ENCODE measurements at regions not wholly inside any gene's neighbourhood (a gene's known extent, or its start where the extent isn't known, plus 50 kb on each side); places are given as distances from the start of the nearest gene placed in this dataset.
A peak's percentile ranks its signal among the peaks of the same experiment; 100 is the strongest.

DNA sequence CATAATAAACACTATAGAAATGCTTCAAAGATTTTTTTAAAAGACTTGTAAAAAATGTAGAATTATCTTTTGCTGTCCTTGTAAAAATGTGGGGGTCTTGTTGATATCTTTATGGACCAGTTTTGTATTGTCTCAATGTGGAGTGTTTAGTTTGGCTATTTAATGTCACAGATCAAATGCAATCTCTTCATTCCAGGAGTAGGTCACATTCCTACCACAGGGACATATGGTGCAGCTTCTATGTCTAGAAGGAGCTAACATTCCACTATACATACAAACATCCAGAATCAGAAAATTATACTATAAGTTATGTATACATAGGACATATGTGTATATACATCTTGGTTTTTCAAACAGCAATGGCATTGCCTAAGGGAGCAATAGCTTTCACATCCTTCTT lies 345.7 kb downstream of the BMP4 start:
- Histone ChIP-seq H3K4me3 (ENCODE audit: low read length) (no peak overlapping the region), H3K9me3 (ENCODE audit: insufficient read depth, low read depth, low read length) (0 out of 2 replicates have a peak, but pooled peaks cover 4% of the 10 kb centered on the region), H3K4me1 (ENCODE audit: insufficient read depth, low read length) (peaks cover 8% of the 10 kb centered on the region; the same call in 1 of the 2 replicates), H3K36me3 (ENCODE audit: insufficient read depth, low read length) (no peaks in the 10 kb centered on the region), H3K27me3 (ENCODE audit: insufficient read depth, low read length) (no peaks in the 10 kb centered on the region), H3K27ac (ENCODE audit: low read depth, low read length) (no peak overlapping the region), H3K9ac (ENCODE audit: low read depth, low read length) (no peak overlapping the region)

DNA sequence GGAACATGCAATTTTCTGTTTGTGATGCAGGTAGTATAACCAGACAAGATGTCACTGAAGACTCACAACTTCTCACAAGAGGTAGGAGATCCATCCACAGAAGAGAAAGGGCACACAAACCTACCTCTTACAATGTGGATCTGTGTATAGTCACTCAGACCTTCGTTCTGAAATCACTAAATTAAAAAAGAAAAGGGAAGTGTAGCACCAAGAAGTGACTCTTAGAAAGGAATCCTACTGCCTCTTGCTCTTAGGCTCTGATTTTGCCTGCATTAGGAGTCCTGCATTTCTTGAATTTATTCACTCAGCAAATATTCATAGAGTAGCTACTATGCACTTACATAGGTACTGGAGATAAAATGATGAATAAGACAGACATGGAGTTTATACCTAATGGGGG lies 347.6 kb downstream of the BMP4 start:
- 90% methylated on average over 1 of the region's 1 CpG for WGBS
- Histone ChIP-seq H3K4me1 (ENCODE audit: insufficient read depth, low read length) (peaks cover 8% of the 10 kb centered on the region; the same call in 1 of the 2 replicates), H3K4me3 (ENCODE audit: low read length) (no peak overlapping the region), H3K27ac (ENCODE audit: low read depth, low read length) (no peak overlapping the region), H3K9ac (ENCODE audit: low read depth, low read length) (no peak overlapping the region), H3K9me3 (ENCODE audit: insufficient read depth, low read depth, low read length) (0 out of 2 replicates have a peak, but pooled peaks cover 4% of the 10 kb centered on the region), H3K36me3 (ENCODE audit: insufficient read depth, low read length) (no peaks in the 10 kb centered on the region), H3K27me3 (ENCODE audit: insufficient read depth, low read length) (no peaks in the 10 kb centered on the region)

DNA sequence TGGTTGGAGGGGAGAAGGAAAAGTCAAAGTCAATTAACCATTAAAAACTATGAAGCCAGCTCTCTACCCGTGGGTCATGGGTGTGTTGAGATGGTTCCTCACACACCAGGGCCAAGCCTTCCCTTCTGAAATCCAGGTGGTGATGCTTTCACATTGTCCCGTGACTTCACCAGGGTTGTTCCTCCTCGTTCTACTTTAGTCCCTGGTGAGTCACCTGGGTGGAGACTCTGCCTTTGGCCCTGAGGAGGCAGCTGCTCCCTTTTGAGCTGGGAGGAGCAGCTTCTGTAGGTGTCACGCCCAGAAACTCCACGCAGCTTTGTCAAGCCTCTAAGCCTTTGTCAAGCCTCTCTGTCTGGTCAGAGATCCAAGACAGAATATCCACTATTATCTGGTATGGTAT lies 348.3 kb downstream of the BMP4 start:
- 0 out of 2 replicates have a peak, but pooled peaks cover 4% of the 10 kb centered on the region for H3K9me3 ChIP-seq (ENCODE audit: insufficient read depth, low read depth, low read length)
- peaks cover 4% of the 10 kb centered on the region; the same call in 1 of the 2 replicates for H3K4me1 ChIP-seq (ENCODE audit: insufficient read depth, low read length)
- H3K4me3 ChIP-seq (ENCODE audit: low read length) = no peak overlapping the region
- H3K27ac ChIP-seq (ENCODE audit: low read depth, low read length) = no peak overlapping the region
- H3K9ac ChIP-seq (ENCODE audit: low read depth, low read length) = no peak overlapping the region
- WGBS = 82% methylated on average over 5 of the region's 5 CpGs
- H3K36me3 ChIP-seq (ENCODE audit: insufficient read depth, low read length) = no peaks in the 10 kb centered on the region
- H3K27me3 ChIP-seq (ENCODE audit: insufficient read depth, low read length) = no peaks in the 10 kb centered on the region

DNA sequence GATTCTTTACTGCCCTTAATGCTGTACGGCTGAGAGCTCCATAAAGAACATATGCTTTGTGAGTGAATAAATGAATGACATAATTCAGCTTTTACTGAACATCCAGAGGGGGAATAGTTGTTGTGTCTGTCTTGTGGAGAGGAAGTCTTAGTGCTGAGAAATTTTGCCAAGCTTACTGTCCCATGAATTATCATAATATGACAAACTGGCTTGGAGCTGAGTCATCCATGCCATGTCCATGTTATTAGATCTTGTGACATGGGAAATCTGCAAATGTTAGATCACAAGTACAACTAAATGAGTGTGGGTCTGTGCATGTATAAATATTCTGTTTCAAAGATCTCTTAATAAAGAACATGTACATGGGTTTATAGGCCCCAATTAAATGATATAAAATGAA lies 350.4 kb downstream of the BMP4 start:
- Histone ChIP-seq H3K9ac (ENCODE audit: low read depth, low read length) (no peak overlapping the region), H3K4me3 (ENCODE audit: low read length) (no peak overlapping the region), H3K27ac (ENCODE audit: low read depth, low read length) (no peak overlapping the region), H3K4me1 (ENCODE audit: insufficient read depth, low read length) (peaks cover 1% of the 10 kb centered on the region; the same call in 1 of the 2 replicates), H3K27me3 (ENCODE audit: insufficient read depth, low read length) (no peaks in the 10 kb centered on the region), H3K36me3 (ENCODE audit: insufficient read depth, low read length) (no peaks in the 10 kb centered on the region), H3K9me3 (ENCODE audit: insufficient read depth, low read depth, low read length) (no peaks in the 10 kb centered on the region)
- whole genome bisulfite sequencing = 100% methylated on average over 1 of the region's 1 CpG

DNA sequence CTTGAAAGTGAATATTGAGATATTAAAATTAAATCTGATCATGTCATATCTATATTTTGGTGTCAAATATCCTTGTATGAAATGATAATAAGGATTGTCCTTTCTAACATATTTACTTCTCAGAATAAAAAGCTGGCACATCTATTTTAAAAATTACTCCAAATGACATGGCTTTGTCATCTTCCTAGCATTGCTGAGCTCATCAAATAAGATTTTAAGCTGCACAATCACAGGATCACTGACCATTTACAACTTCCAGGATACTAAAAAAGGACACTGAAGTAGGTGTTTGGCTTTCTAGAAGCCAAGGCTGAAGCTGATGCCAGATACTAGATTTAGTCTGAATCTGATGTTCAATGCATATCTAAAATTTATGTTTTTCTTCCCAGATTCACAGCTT lies 351.1 kb downstream of the BMP4 start:
- H3K27ac ChIP-seq (ENCODE audit: low read depth, low read length) = no peak overlapping the region
- H3K27me3 ChIP-seq (ENCODE audit: insufficient read depth, low read length) = no peaks in the 10 kb centered on the region
- H3K9ac ChIP-seq (ENCODE audit: low read depth, low read length) = no peak overlapping the region
- H3K4me1 ChIP-seq (ENCODE audit: insufficient read depth, low read length) = peaks cover 8% of the 10 kb centered on the region; the same call in 1 of the 2 replicates
- no peak overlapping the region for H3K4me3 ChIP-seq (ENCODE audit: low read length)
- no peaks in the 10 kb centered on the region for H3K9me3 ChIP-seq (ENCODE audit: insufficient read depth, low read depth, low read length)
- H3K36me3 ChIP-seq (ENCODE audit: insufficient read depth, low read length) = no peaks in the 10 kb centered on the region

DNA sequence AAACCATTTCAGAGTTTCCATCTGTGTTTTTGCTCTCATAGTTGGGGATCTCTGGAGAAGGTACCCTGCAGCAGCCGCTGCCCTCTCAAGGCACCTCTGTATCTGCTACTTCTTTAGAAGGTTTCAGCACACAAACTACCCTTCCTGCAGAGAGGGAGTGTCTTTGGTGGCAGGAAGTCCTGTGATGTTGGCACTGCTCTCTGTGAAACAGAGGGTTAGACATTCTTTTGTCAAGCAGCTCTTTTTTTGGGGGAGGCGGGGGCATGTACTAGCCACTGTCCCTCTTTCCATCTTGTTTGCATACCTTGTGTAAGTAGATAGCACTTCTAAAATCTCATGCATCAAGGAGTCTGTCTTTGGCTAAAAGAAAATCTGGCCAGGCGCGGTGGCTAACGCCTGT lies 352.6 kb downstream of the BMP4 start:
- WGBS = 95% methylated on average over 5 of the region's 5 CpGs
- Histone ChIP-seq H3K27ac (ENCODE audit: low read depth, low read length) (no peak overlapping the region), H3K9ac (ENCODE audit: low read depth, low read length) (no peak overlapping the region), H3K36me3 (ENCODE audit: insufficient read depth, low read length) (no peaks in the 10 kb centered on the region), H3K4me1 (ENCODE audit: insufficient read depth, low read length) (peaks cover 23% of the 10 kb centered on the region), H3K27me3 (ENCODE audit: insufficient read depth, low read length) (no peaks in the 10 kb centered on the region), H3K9me3 (ENCODE audit: insufficient read depth, low read depth, low read length) (no peaks in the 10 kb centered on the region), H3K4me3 (ENCODE audit: low read length) (no peak overlapping the region)

DNA sequence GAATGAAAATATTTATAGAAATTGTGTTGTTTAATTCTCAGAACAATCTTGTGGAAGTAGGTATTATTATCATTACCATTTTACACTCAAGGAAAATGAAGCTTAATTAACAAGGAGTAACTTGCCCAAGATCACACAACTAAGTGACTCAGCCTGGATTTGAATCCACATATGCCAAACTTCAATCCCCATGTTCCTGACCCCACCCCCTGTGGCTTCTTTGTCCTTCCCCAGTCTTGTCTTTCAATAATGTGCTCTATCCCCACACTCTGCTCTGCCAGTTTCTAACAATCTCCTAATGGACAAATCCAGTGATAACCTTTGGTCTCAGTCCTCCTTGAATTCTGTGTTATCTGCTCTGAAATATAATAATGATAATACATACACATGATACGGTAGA lies 355.2 kb downstream of the BMP4 start:
- Histone ChIP-seq H3K4me1 (ENCODE audit: insufficient read depth, low read length) (peaks cover 26% of the 10 kb centered on the region), H3K9me3 (ENCODE audit: insufficient read depth, low read depth, low read length) (no peaks in the 10 kb centered on the region), H3K9ac (ENCODE audit: low read depth, low read length) (no peak overlapping the region), H3K27ac (ENCODE audit: low read depth, low read length) (no peak overlapping the region), H3K4me3 (ENCODE audit: low read length) (no peak overlapping the region), H3K36me3 (ENCODE audit: insufficient read depth, low read length) (no peaks in the 10 kb centered on the region), H3K27me3 (ENCODE audit: insufficient read depth, low read length) (no peaks in the 10 kb centered on the region)
- WGBS = 100% methylated on average over 1 of the region's 1 CpG

DNA sequence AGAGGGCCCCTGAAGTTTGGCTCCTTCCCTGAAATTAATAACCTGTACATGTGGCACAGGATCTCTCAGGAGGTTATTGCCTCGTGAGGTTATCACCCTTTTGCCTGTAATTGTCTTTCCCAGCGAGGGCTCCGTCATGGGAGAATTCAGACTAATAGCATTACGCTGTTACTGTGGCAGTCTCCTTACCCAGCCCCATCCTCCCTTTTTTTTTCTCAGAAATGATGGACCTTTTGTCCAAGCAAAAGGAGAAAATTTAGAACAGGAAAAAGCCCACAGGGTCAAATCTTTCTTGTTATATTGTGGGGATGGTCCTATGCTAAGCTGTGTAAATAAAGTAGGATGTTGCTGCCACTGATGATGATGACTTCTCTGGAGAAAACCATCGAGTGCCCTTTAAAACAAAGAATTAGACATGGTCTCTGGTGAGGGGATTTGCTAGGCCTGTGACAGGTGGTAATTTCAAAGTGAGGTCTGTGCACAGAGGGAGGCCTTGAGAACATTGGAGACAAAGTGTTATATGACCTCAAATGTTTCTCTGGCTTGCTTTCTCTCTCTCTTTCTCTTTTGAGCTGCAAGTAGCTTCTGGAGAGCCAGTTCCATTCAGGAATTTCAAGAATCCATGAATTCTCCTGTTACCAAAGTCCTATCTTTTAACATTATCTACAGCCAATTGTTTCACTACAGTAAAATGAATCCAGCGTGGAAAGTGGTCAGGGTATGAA lies 357.2 kb downstream of the BMP4 start:
- peak overlapping the region; percentile 64 for H3K27ac ChIP-seq (ENCODE audit: low read depth, low read length)
- no peaks in the 10 kb centered on the region for H3K27me3 ChIP-seq (ENCODE audit: insufficient read depth, low read length)
- peaks cover 26% of the 10 kb centered on the region for H3K4me1 ChIP-seq (ENCODE audit: insufficient read depth, low read length)
- no peaks in the 10 kb centered on the region for H3K36me3 ChIP-seq (ENCODE audit: insufficient read depth, low read length)
- no peak overlapping the region; the same call in 1 of the 2 replicates for H3K9ac ChIP-seq (ENCODE audit: low read depth, low read length)
- peaks cover 5% of the 10 kb centered on the region; the same call in 1 of the 2 replicates for H3K9me3 ChIP-seq (ENCODE audit: insufficient read depth, low read depth, low read length)
- 81% methylated on average over 6 of the region's 6 CpGs for WGBS
- H3K4me3 ChIP-seq (ENCODE audit: low read length) = no peak overlapping the region

DNA sequence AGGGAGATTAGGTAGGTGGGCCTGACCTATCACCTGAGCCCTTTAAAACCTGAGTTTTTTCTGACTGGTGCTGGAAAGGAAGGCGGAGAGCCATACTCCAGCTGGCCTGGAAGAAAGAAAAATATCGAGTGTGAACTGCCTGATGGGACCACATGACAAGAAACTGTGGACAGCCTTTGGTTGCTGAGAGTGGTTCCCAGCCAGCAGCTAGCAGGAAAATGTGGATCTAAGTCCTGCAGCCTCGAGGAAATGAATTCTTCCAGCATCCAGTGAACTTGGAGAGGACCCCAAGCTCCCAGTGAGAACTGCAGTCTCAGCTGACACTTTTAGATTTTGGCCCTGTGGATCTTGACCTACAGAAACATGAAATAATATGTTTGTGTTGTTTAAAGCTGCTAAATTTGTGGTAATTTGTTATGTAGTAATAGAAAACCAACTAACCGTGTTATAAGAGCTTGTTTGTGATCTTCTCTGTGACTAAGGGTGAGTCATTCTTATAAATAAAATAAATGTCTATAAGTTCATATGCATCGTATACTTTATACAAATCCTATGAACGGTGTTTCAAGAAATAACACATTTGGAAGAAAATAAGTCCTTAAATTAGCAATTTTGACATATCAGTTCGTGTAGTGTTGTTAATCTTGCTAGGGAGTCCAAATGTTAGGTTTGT lies 359.6 kb downstream of the BMP4 start:
- H3K27ac ChIP-seq (ENCODE audit: low read depth, low read length) = no peak overlapping the region
- no peak overlapping the region for H3K4me3 ChIP-seq (ENCODE audit: low read length)
- no peaks in the 10 kb centered on the region for H3K27me3 ChIP-seq (ENCODE audit: insufficient read depth, low read length)
- no peaks in the 10 kb centered on the region for H3K36me3 ChIP-seq (ENCODE audit: insufficient read depth, low read length)
- 93% methylated on average over 6 of the region's 7 CpGs for WGBS
- no peak overlapping the region for H3K9ac ChIP-seq (ENCODE audit: low read depth, low read length)
- H3K9me3 ChIP-seq (ENCODE audit: insufficient read depth, low read depth, low read length) = peaks cover 5% of the 10 kb centered on the region; the same call in 1 of the 2 replicates
- peaks cover 26% of the 10 kb centered on the region for H3K4me1 ChIP-seq (ENCODE audit: insufficient read depth, low read length)

DNA sequence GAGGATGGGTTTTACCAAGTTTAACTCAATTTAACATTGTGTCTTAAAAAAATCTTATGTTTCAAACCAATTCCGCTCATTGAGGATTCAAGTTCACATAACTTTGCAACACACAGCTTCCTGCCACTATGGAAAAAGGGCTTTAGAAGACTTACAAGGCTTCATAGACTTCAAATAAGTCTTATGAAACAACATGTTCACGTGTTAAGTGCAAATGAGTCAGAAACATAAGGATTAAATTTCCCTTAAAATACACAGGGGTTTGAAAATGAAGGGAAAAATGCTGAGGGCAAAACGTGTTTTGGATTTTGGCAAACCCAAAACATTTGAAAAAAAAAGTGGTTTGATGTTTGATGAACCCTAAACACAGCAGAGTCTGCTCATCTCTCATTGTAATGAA lies 364.8 kb downstream of the BMP4 start:
- H3K36me3 ChIP-seq (ENCODE audit: insufficient read depth, low read length) = no peaks in the 10 kb centered on the region
- no peak overlapping the region for H3K9ac ChIP-seq (ENCODE audit: low read depth, low read length)
- WGBS = 87% methylated on average over 2 of the region's 3 CpGs

DNA sequence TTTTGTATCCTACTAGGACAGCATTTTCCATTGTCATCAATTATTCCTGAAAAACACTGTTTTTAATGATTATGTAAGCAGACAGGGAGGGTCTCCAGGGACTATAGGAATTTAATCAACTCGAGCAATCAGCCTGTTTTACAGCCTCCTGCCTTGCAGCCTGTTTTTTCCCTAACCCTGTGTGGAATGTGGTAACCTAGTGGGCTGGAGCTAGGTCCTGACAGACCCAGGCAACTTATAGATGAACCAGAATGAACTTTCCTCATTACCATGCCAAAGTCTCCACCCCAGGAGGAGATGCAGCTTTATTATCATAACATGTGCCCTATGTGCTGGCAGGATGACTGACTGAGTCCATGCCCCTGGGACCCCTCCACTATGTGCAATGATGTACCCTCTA lies 375.1 kb downstream of the BMP4 start:
- 77% methylated on average over 1 of the region's 1 CpG for WGBS
- Histone ChIP-seq H3K36me3 (ENCODE audit: insufficient read depth, low read length) (no peaks in the 10 kb centered on the region), H3K4me3 (ENCODE audit: low read length) (no peak overlapping the region), H3K4me1 (ENCODE audit: insufficient read depth, low read length) (peaks cover 8% of the 10 kb centered on the region; the same call in 1 of the 2 replicates), H3K27me3 (ENCODE audit: insufficient read depth, low read length) (no peaks in the 10 kb centered on the region), H3K27ac (ENCODE audit: low read depth, low read length) (no peak overlapping the region), H3K9me3 (ENCODE audit: insufficient read depth, low read depth, low read length) (peaks cover 15% of the 10 kb centered on the region), H3K9ac (ENCODE audit: low read depth, low read length) (no peak overlapping the region)

More for the DNA sequence above, 364.8 kb downstream of the BMP4 start:
- peaks cover 5% of the 10 kb centered on the region; the same call in 1 of the 2 replicates for H3K9me3 ChIP-seq (ENCODE audit: insufficient read depth, low read depth, low read length)
- no peaks in the 10 kb centered on the region for H3K4me1 ChIP-seq (ENCODE audit: insufficient read depth, low read length)
- H3K4me3 ChIP-seq (ENCODE audit: low read length) = no peak overlapping the region
- H3K27me3 ChIP-seq (ENCODE audit: insufficient read depth, low read length) = no peaks in the 10 kb centered on the region
- H3K27ac ChIP-seq (ENCODE audit: low read depth, low read length) = no peak overlapping the region

Data from HUES64 (cell line).